Fibroblast of skin of abdomen (primary cell): ENCODE measurements at regions not wholly inside any gene's neighbourhood (a gene's known extent, or its start where the extent isn't known, plus 50 kb on each side); places are given as distances from the start of the nearest gene placed in this dataset.
"Not testable (repeated sequence)": the region's sequence is repeated elsewhere in the genome, so short reads cannot be mapped to it uniquely, and the experiment has no call there.

Experiments used
- DNase-seq: peaks from one replicate; pipeline ENCODE4 v3.0.0-alpha.2; 2013

GRCh38 chr7:109498131-109498530 is 928.5 kb downstream of the DNAJB9 start:
- DNase-seq, result no peak

- DNase-seq, result no peak
These were observed 933.7 kb downstream of the DNAJB9 start for GRCh38 chr7:109503421-109503820.

- DNase-seq, result no peak
These were observed 952.9 kb downstream of the DNAJB9 start for GRCh38 chr7:109522585-109522984.

GRCh38 chr7:109527833-109528232 is 958.2 kb downstream of the DNAJB9 start:
- no peak for DNase-seq

- no peak for DNase-seq
These were observed 960.0 kb downstream of the DNAJB9 start for GRCh38 chr7:109529712-109530111.

- DNase-seq, result no peak
These were observed 962.8 kb downstream of the DNAJB9 start for GRCh38 chr7:109532262-109532992.

GRCh38 chr7:109545686-109546085 is 976.0 kb downstream of the DNAJB9 start:
- DNase-seq, result no peak

GRCh38 chr7:109549471-109550193 is 980.0 kb downstream of the DNAJB9 start:
- DNase-seq, result no peak

GRCh38 chr7:109552017-109552416 is 982.3 kb downstream of the DNAJB9 start:
- DNase-seq, result no peak

GRCh38 chr7:109577265-109577664 is 1007.6 kb downstream of the DNAJB9 start:
- no peak for DNase-seq

- no peak for DNase-seq
These were observed 1010.2 kb downstream of the DNAJB9 start for GRCh38 chr7:109579901-109580300.

GRCh38 chr7:109582211-109582610 is 1012.5 kb downstream of the DNAJB9 start:
- DNase-seq, result no peak

- not testable (repeated sequence) for DNase-seq
These were observed 1027.3 kb downstream of the DNAJB9 start for GRCh38 chr7:109596948-109597347.

- no peak for DNase-seq
These were observed 1042.0 kb downstream of the DNAJB9 start for GRCh38 chr7:109611656-109612055.

GRCh38 chr7:109616551-109617069 is 1046.9 kb downstream of the DNAJB9 start:
- DNase-seq, result no peak

- no peak for DNase-seq
These were observed 1052.6 kb downstream of the DNAJB9 start for GRCh38 chr7:109622320-109622719.

GRCh38 chr7:109632890-109633289 is 1063.2 kb downstream of the DNAJB9 start:
- DNase-seq, result not testable (repeated sequence)

- DNase-seq, result no peak
These were observed 1065.7 kb downstream of the DNAJB9 start for GRCh38 chr7:109635374-109635773.

- DNase-seq, result no peak
These were observed 1067.8 kb downstream of the DNAJB9 start for GRCh38 chr7:109637428-109637990.

GRCh38 chr7:109638321-109638720 is 1068.6 kb downstream of the DNAJB9 start:
- DNase-seq, result no peak

GRCh38 chr7:109639561-109639960 is 1069.9 kb downstream of the DNAJB9 start:
- no peak for DNase-seq

GRCh38 chr7:109641445-109641844 is 1071.8 kb downstream of the DNAJB9 start:
- DNase-seq, result no peak

- no peak for DNase-seq
These were observed 1076.5 kb downstream of the DNAJB9 start for GRCh38 chr7:109646124-109646523.

- DNase-seq, result not testable (repeated sequence)
These were observed 1076.9 kb downstream of the DNAJB9 start for GRCh38 chr7:109646594-109646993.
